HEK293 (cell line): ENCODE measurements at regions not wholly inside any gene's neighbourhood (a gene's known extent, or its start where the extent isn't known, plus 50 kb on each side); places are given as distances from the start of the nearest gene placed in this dataset.

Source experiments
- CTCF ChIA-PET: fragments of 350-600 bp; formaldehyde crosslinking; extraction: SDS; loops from one replicate; lab custom pipeline; 2021; ENCODE audit warnings: antibody characterized with exemption; lab: Yijun Ruan, JAX
- POLR2A ChIA-PET: fragments of 300-600 bp; formaldehyde crosslinking; extraction: SDS; loops from one replicate; lab custom pipeline; 2020; ENCODE audit warnings: antibody characterized with exemption, inconsistent platforms; lab: Yijun Ruan, JAX
- H3K27ac ChIP-seq: fragments of 200-500 bp; sonication (Bioruptor generic); 2 replicates; pipeline ENCODE4 v1.5.1; 2014; ENCODE audit warnings: low read depth, low read length, control low read depth, inconsistent platforms; ENCODE audit errors: extremely low read depth
- H3K36me3 ChIP-seq, 2 experiments: fragments of 200-500 bp in 1 of 2; sonication (Bioruptor generic) in 1 of 2; 1 replicate in 1 of 2; 2 replicates in 1 of 2; pipeline ENCODE4 v1.5.1; 2014 to 2017; ENCODE audit warnings: inconsistent platforms in 2 of 2, low read length in 2 of 2; ENCODE audit not compliant: control insufficient read depth in 2 of 2, insufficient read depth in 1 of 2
- H3K4me1 ChIP-seq: fragments of 200-500 bp; sonication (Bioruptor generic); 2 replicates; pipeline ENCODE4 v1.5.1; 2014; ENCODE audit warnings: mild to moderate bottlenecking, low read length, inconsistent platforms; ENCODE audit not compliant: control insufficient read depth, insufficient read depth
- H3K4me3 ChIP-seq: 2 replicates; pipeline ENCODE4 v1.5.1; 2011; ENCODE audit warnings: low read depth, mild to moderate bottlenecking, control low read depth, low read length, moderate library complexity
- H3K9me3 ChIP-seq: fragments of 200-500 bp; sonication (Bioruptor generic); 2 replicates; pipeline ENCODE4 v1.5.1; 2014; ENCODE audit warnings: low read depth, low read length, inconsistent platforms; ENCODE audit not compliant: control insufficient read depth, insufficient read depth
- AEBP2 ChIP-seq: fragments of 450-650 bp; formaldehyde crosslinking; IDR thresholded peaks from 2 replicates; pipeline ENCODE4 v1.5.1; 2016; ENCODE audit warnings: missing biosample characterization, missing genetic modification characterization, borderline replicate concordance
- ATF2 ChIP-seq: fragments of 450-650 bp; formaldehyde crosslinking; IDR thresholded peaks from 2 replicates; pipeline ENCODE4 v1.5.1; 2016; ENCODE audit warnings: missing biosample characterization, missing genetic modification characterization, low read depth
- HIC1 ChIP-seq: fragments of 450-650 bp; formaldehyde crosslinking; IDR thresholded peaks from 2 replicates; pipeline ENCODE4 v1.5.1; 2016; ENCODE audit warnings: missing biosample characterization, missing genetic modification characterization
- PBX3 ChIP-seq: sonication (generic); formaldehyde crosslinking; IDR thresholded peaks from 2 replicates; pipeline ENCODE4 v1.8.1; 2022; ENCODE audit warnings: mild to moderate bottlenecking, moderate library complexity, missing genetic modification reagents
- TRIM28 ChIP-seq: IDR thresholded peaks from 2 replicates; pipeline ENCODE4 v1.6.1; 2011; ENCODE audit warnings: low read length, control low read depth, borderline replicate concordance
- ZBTB21 ChIP-seq: fragments of 450-650 bp; formaldehyde crosslinking; IDR thresholded peaks from 2 replicates; pipeline ENCODE4 v1.5.1; 2017; ENCODE audit warnings: missing biosample characterization, missing genetic modification characterization
- ZNF114 ChIP-seq: fragments of 450-650 bp; formaldehyde crosslinking; IDR thresholded peaks from 2 replicates; pipeline ENCODE4 v1.5.0; 2017; ENCODE audit warnings: missing biosample characterization, missing genetic modification characterization
- ZNF18 ChIP-seq: fragments of 450-650 bp; formaldehyde crosslinking; IDR thresholded peaks from 2 replicates; pipeline ENCODE4 v1.5.1; 2016; ENCODE audit warnings: missing biosample characterization, missing genetic modification characterization
- ZNF292 ChIP-seq: fragments of 450-650 bp; formaldehyde crosslinking; IDR thresholded peaks from 2 replicates; pipeline ENCODE4 v1.5.1; 2016; ENCODE audit warnings: low read depth, missing biosample characterization, missing genetic modification characterization, borderline replicate concordance
- ZNF426 ChIP-seq: fragments of 450-650 bp; formaldehyde crosslinking; IDR thresholded peaks from 2 replicates; pipeline ENCODE4 v1.5.1; 2017; ENCODE audit warnings: missing biosample characterization, missing genetic modification characterization, mild to moderate bottlenecking, inconsistent platforms, moderate library complexity
- ZNF488 ChIP-seq: fragments of 450-650 bp; formaldehyde crosslinking; IDR thresholded peaks from 2 replicates; pipeline ENCODE4 v1.5.1; 2016; ENCODE audit warnings: missing biosample characterization, missing genetic modification characterization
- ZNF501 ChIP-seq: fragments of 450-650 bp; formaldehyde crosslinking; IDR thresholded peaks from 2 replicates; pipeline ENCODE4 v1.5.1; 2016; ENCODE audit warnings: missing biosample characterization, missing genetic modification characterization
- ZNF529 ChIP-seq: fragments of 450-650 bp; formaldehyde crosslinking; IDR thresholded peaks from 2 replicates; pipeline ENCODE4 v1.5.1; 2017; ENCODE audit warnings: missing genetic modification characterization, missing biosample characterization; ENCODE audit not compliant: insufficient replicate concordance
- ZNF530 ChIP-seq: fragments of 450-650 bp; formaldehyde crosslinking; IDR thresholded peaks from 2 replicates; pipeline ENCODE4 v1.5.1; 2016; ENCODE audit warnings: low read depth, missing biosample characterization, missing genetic modification characterization
- ZNF623 ChIP-seq: fragments of 450-650 bp; formaldehyde crosslinking; IDR thresholded peaks from 2 replicates; pipeline ENCODE4 v1.5.1; 2016; ENCODE audit warnings: missing biosample characterization, missing genetic modification characterization
- ZNF670 ChIP-seq: fragments of 450-650 bp; formaldehyde crosslinking; IDR thresholded peaks from 2 replicates; pipeline ENCODE4 v1.5.1; 2016; ENCODE audit warnings: missing biosample characterization, missing genetic modification characterization, low read depth
- ZNF76 ChIP-seq: fragments of 450-650 bp; formaldehyde crosslinking; IDR thresholded peaks from 2 replicates; pipeline ENCODE4; 2016; ENCODE audit warnings: low read depth, missing biosample characterization, missing genetic modification characterization, borderline replicate concordance
- ZNF768 ChIP-seq: fragments of 450-650 bp; formaldehyde crosslinking; IDR thresholded peaks from 2 replicates; pipeline ENCODE4 v1.5.1; 2018; ENCODE audit warnings: missing biosample characterization, mild to moderate bottlenecking, missing genetic modification characterization
- ZXDB ChIP-seq: fragments of 450-650 bp; formaldehyde crosslinking; IDR thresholded peaks from 2 replicates; pipeline ENCODE4 v1.5.1; 2016; ENCODE audit warnings: missing biosample characterization, missing genetic modification characterization

GRCh38 chr9:80144406-80144805, 572.6 kb downstream of the TLE4 start:
- TF ChIP-seq ZXDB (tag by site-specific recombination) (no peak), ZNF501 (tag by site-specific recombination) (no peak), ZNF529 (no peak), ZBTB21 (tag by site-specific recombination) (no peak), ZNF488 (tag by site-specific recombination) (no peak), ZNF530 (no peak), AEBP2 (no peak), HIC1 (no peak), PBX3 (CRISPR knock-in tag) (no peak), ZNF292 (no peak), ZNF426 (no peak), ZNF114 (tag by site-specific recombination) (no peak), ZNF76 (tag by site-specific recombination) (no peak), TRIM28 (no peak), ZNF623 (tag by site-specific recombination) (no peak), ZNF18 (tag by site-specific recombination) (no peak)
- TF ChIP-seq, all 188 proteins: peak for 0
- no peak overlapping the region for H3K4me3 ChIP-seq
- ChIA-PET POLR2A (no interaction called here), CTCF (interaction anchor here (0.5 to 0.9 kb wide), 2 partner anchors 252 to 342 kb away, joined by 4 to 6 read pairs; no protein-coding TSS in a partner anchor)
- no peak overlapping the region for H3K27ac ChIP-seq
- no peaks in the 10 kb centered on the region for H3K4me1 ChIP-seq
- H3K36me3 ChIP-seq: no peaks in the 10 kb centered on the region
- H3K9me3 ChIP-seq: no peaks in the 10 kb centered on the region

- ChIA-PET POLR2A (no interaction called here), CTCF (interaction anchor here (0.6 to 0.8 kb wide), 2 partner anchors 13 to 29 kb away, joined by 3 to 4 read pairs; no protein-coding TSS in a partner anchor)
- Histone ChIP-seq H3K27ac (no peak overlapping the region), H3K4me3 (no peak overlapping the region), H3K4me1 (no peaks in the 10 kb centered on the region), H3K36me3 (no peaks in the 10 kb centered on the region), H3K9me3 (no peaks in the 10 kb centered on the region)
- TF ChIP-seq ZNF768 (tag by site-specific recombination) (no peak), ATF2 (tag by site-specific recombination) (no peak), ZNF670 (tag by site-specific recombination) (no peak)
Observed at GRCh38 chr9:80143899-80144298, 572.1 kb downstream of the TLE4 start.
